Common myeloid progenitor, CD34-positive (primary cell): ENCODE measurements at regions not wholly inside any gene's neighbourhood (a gene's known extent, or its start where the extent isn't known, plus 50 kb on each side); places are given as distances from the start of the nearest gene placed in this dataset.

ENCODE experiments used
- CTCF ChIA-PET: fragments of 350-600 bp; sonication (Branson Sonifier 250); formaldehyde crosslinking; loops from one replicate; lab custom pipeline; 2021; ENCODE audit warnings: antibody characterized with exemption; lab: Charles Lee
- POLR2A ChIA-PET: fragments of 350-600 bp; sonication (Branson Sonifier 250); formaldehyde crosslinking; loops from one replicate; lab custom pipeline; 2021; ENCODE audit warnings: antibody characterized with exemption; lab: Charles Lee
- DNase-seq, 3 donors: peaks; one replicate each; pipeline versions ENCODE4 v3.0.0 to v3.0.0-alpha.2; 2013
- H3K27ac ChIP-seq, 2 experiments: 1 replicate in 1 of 2; 2 replicates in 1 of 2; pipeline ENCODE4 v1.7.0; 2013; ENCODE audit warnings: inconsistent platforms in 2 of 2, low read length in 2 of 2, mild to moderate bottlenecking in 2 of 2, low read depth in 1 of 2, moderate library complexity in 1 of 2; ENCODE audit not compliant: severe bottlenecking in 2 of 2, insufficient read depth in 1 of 2, poor library complexity in 1 of 2
- H3K27me3 ChIP-seq, 5 experiments: replicated peaks in 2 of 5; 1 replicate in 3 of 5; 2 replicates in 2 of 5; pipeline versions ENCODE4 v1.6.1 to v1.7.0; 2013; ENCODE audit warnings: low read length in 4 of 5, mild to moderate bottlenecking in 2 of 5, moderate library complexity in 2 of 5, inconsistent platforms in 1 of 5; ENCODE audit not compliant: insufficient read depth in 5 of 5, control insufficient read depth in 4 of 5
- H3K36me3 ChIP-seq, 4 experiments: 1 replicate in 2 of 4; 2 replicates in 2 of 4; pipeline versions ENCODE4 v1.6.1 to v1.7.0; 2013; ENCODE audit warnings: low read length in 3 of 4, control low read depth in 1 of 4, mild to moderate bottlenecking in 1 of 4; ENCODE audit not compliant: control insufficient read depth in 4 of 4, insufficient read depth in 4 of 4
- H3K4me1 ChIP-seq, 4 experiments: 1 replicate in 3 of 4; 2 replicates in 1 of 4; pipeline versions ENCODE4 v1.6.1 to v1.7.1; 2013; ENCODE audit warnings: low read length in 3 of 4, mild to moderate bottlenecking in 3 of 4, control low read depth in 1 of 4, inconsistent platforms in 1 of 4, moderate library complexity in 1 of 4; ENCODE audit not compliant: control insufficient read depth in 4 of 4, insufficient read depth in 4 of 4; ENCODE audit errors: control extremely low read depth in 1 of 4
- H3K4me3 ChIP-seq, 7 experiments: 1 replicate in 4 of 7; 2 replicates in 3 of 7; pipeline versions ENCODE4 v1.5.1 to v1.7.0; 2013; ENCODE audit warnings: mild to moderate bottlenecking in 7 of 7, low read length in 6 of 7, moderate library complexity in 6 of 7, inconsistent platforms in 2 of 7, low read depth in 2 of 7, control low read depth in 1 of 7; ENCODE audit not compliant: insufficient read depth in 4 of 7, control insufficient read depth in 1 of 7; ENCODE audit errors: extremely low read depth in 1 of 7
- H3K9me3 ChIP-seq, 5 experiments: 1 replicate in 4 of 5; 2 replicates in 1 of 5; pipeline versions ENCODE4 v1.6.1 to v1.7.1; 2013; ENCODE audit warnings: low read length in 4 of 5, mild to moderate bottlenecking in 2 of 5, inconsistent platforms in 1 of 5, low read depth in 1 of 5, moderate library complexity in 1 of 5; ENCODE audit not compliant: control insufficient read depth in 4 of 5, insufficient read depth in 2 of 5; ENCODE audit errors: control extremely low read depth in 1 of 5
- WGBS: methylation state at CpG from one replicate; pipeline ENCODE4 v1.1.5; 2013; ENCODE audit not compliant: insufficient coverage; 5-methylcytosine and 5-hydroxymethylcytosine counted together

GRCh38 chr14:94979891-94980290, 177.4 kb downstream of the DICER1 start:
- POLR2A ChIA-PET: no interaction called here
- H3K36me3 ChIP-seq: no peaks in the 10 kb centered on the region
- 85% methylated on average over 2 of the region's 3 CpGs for WGBS
- no peaks in the 10 kb centered on the region for H3K4me1 ChIP-seq
- H3K4me3 ChIP-seq: no peak overlapping the region
- no peak for DNase-seq
- CTCF ChIA-PET: no interaction called here
- no peaks in the 10 kb centered on the region for H3K9me3 ChIP-seq
- H3K27ac ChIP-seq: no peak overlapping the region
- peaks cover 0 to 7% (median 5%) of the 10 kb centered on the region in 5 experiments for H3K27me3 ChIP-seq

- DNase-seq: no peak
- Histone ChIP-seq H3K27me3 (peaks cover 0 to 9% (median 5%) of the 10 kb centered on the region in 5 experiments), H3K4me3 (no peak overlapping the region), H3K36me3 (no peaks in the 10 kb centered on the region), H3K9me3 (no peaks in the 10 kb centered on the region), H3K4me1 (no peaks in the 10 kb centered on the region), H3K27ac (no peak overlapping the region)
- 100% methylated on average over 1 of the region's 2 CpGs for WGBS
- ChIA-PET CTCF (no interaction called here), POLR2A (no interaction called here)
Measured at GRCh38 chr14:94977016-94977415, 180.3 kb downstream of the DICER1 start.

GRCh38 chr14:94975366-94975765, 182.0 kb downstream of the DICER1 start:
- Histone ChIP-seq H3K4me3 (no peak overlapping the region), H3K27ac (no peak overlapping the region), H3K36me3 (no peaks in the 10 kb centered on the region), H3K4me1 (no peaks in the 10 kb centered on the region), H3K9me3 (no peaks in the 10 kb centered on the region), H3K27me3 (peaks cover 0 to 9% (median 4%) of the 10 kb centered on the region in 5 experiments)
- ChIA-PET POLR2A (no interaction called here), CTCF (no interaction called here)
- WGBS: 67% methylated on average over 1 of the region's 1 CpG
- no peak for DNase-seq

GRCh38 chr14:94974893-94975292, 182.4 kb downstream of the DICER1 start:
- no CpG with 5 or more reads among the region's 3 CpGs for WGBS
- no peak overlapping the region for H3K4me3 ChIP-seq
- ChIA-PET CTCF (no interaction called here), POLR2A (no interaction called here)
- peak in 2 of 3 donors; percentile 5 to 25 for DNase-seq
- no peaks in the 10 kb centered on the region for H3K36me3 ChIP-seq
- H3K27me3 ChIP-seq: peaks cover 0 to 9% (median 4%) of the 10 kb centered on the region in 5 experiments
- no peak overlapping the region for H3K27ac ChIP-seq
- peaks cover 0 to under 1% (median 0%) of the 10 kb centered on the region in 4 experiments for H3K4me1 ChIP-seq
- no peaks in the 10 kb centered on the region for H3K9me3 ChIP-seq

- Histone ChIP-seq H3K27ac (no peak overlapping the region), H3K27me3 (peaks cover 0 to 10% (median 4%) of the 10 kb centered on the region in 5 experiments), H3K9me3 (no peaks in the 10 kb centered on the region), H3K36me3 (no peaks in the 10 kb centered on the region), H3K4me1 (peaks cover 0 to 2% (median 0%) of the 10 kb centered on the region in 4 experiments), H3K4me3 (no peak overlapping the region)
- DNase-seq: no peak
- ChIA-PET POLR2A (no interaction called here), CTCF (no interaction called here)
- WGBS: no CpG with 5 or more reads among the region's 2 CpGs
Measured at GRCh38 chr14:94974422-94974821, 182.9 kb downstream of the DICER1 start.

- H3K4me1 ChIP-seq: peaks cover 0 to 2% (median 0%) of the 10 kb centered on the region in 4 experiments
- no peaks in the 10 kb centered on the region for H3K9me3 ChIP-seq
- no peak for DNase-seq
- 87% methylated on average over 9 of the region's 10 CpGs for WGBS
- H3K4me3 ChIP-seq: no peak overlapping the region
- ChIA-PET CTCF (interaction anchor here (1.8 kb wide), 1 partner anchor 15 kb away, joined by 3 read pairs; no protein-coding TSS in a partner anchor), POLR2A (no interaction called here)
- H3K27ac ChIP-seq: no peak overlapping the region
- no peaks in the 10 kb centered on the region for H3K36me3 ChIP-seq
- H3K27me3 ChIP-seq: peaks cover 0 to 7% (median 0%) of the 10 kb centered on the region in 5 experiments
Measured at GRCh38 chr14:94971750-94972149, 185.6 kb downstream of the DICER1 start.

GRCh38 chr14:94970941-94971730, 186.2 kb downstream of the DICER1 start:
- no peaks in the 10 kb centered on the region for H3K9me3 ChIP-seq
- ChIA-PET CTCF (interaction anchor here (0.6 to 1.8 kb wide), 2 partner anchors 14 to 27 kb away, joined by 3 to 4 read pairs; no protein-coding TSS in a partner anchor), POLR2A (no interaction called here)

More at GRCh38 chr14:94970941-94971730, 186.2 kb downstream of the DICER1 start:
- Histone ChIP-seq H3K27me3 (peaks cover 0 to 7% (median 0%) of the 10 kb centered on the region in 5 experiments), H3K27ac (no peak overlapping the region), H3K4me3 (no peak overlapping the region), H3K36me3 (no peaks in the 10 kb centered on the region), H3K4me1 (peaks cover 0 to 2% (median 0%) of the 10 kb centered on the region in 4 experiments)
- WGBS: 93% methylated on average over 2 of the region's 2 CpGs
- DNase-seq: no peak
